ENCODE measurements at regions not wholly inside any gene's neighbourhood (a gene's known extent, or its start where the extent isn't known, plus 50 kb on each side); places are given as distances from the start of the nearest gene placed in this dataset.
"Not testable (repeated sequence)": the region's sequence is repeated elsewhere in the genome, so short reads cannot be mapped to it uniquely, and the experiment has no call there.

DNA sequence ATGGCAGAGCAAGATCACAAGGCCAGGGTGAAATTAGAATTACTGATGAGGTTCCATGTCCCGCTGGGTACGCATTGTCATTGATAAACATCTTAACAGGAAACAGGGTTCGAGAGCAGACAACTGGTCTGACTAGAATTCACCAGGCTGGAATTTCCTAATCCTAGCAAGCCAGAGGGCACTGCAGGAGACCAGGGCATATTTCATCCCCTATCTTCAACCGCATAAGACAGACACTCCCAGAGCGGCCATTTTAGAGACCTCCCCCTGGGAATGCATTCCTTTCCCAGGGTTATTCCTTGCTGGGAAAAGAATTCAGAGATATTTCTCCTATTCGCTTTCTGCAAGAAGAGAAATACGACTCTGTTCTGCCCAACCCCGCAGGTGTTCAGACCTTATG is 1041.3 kb downstream of the OLFM4 start:
- H3K27me3 ChIP-seq (ENCODE audit: control insufficient read depth, insufficient read depth, low read length); H3K4me1 Mint-ChIP-seq; DNase-seq; ATAC-seq (ENCODE audit: low read depth in 2 of 2); H3K27ac Mint-ChIP-seq; H3K4me1 ChIP-seq (ENCODE audit: control insufficient read depth, insufficient read depth, low read length, poor library complexity, severe bottlenecking); H3K27me3 Mint-ChIP-seq; H3K9me3 ChIP-seq (ENCODE audit: control insufficient read depth in 2 of 2, low read length in 2 of 2); H3K27ac ChIP-seq (ENCODE audit: insufficient read depth, low read length, poor library complexity, severe bottlenecking); H3K4me3 ChIP-seq (ENCODE audit: low read depth, low read length); H3K36me3 Mint-ChIP-seq; H3K36me3 ChIP-seq (ENCODE audit: control insufficient read depth, insufficient read depth, low read length); H3K4me3 Mint-ChIP-seq: not testable (repeated sequence)
- H3K9me3 Mint-ChIP-seq = peaks cover 2 to 22% (median 10%) of the 10 kb centered on the region in 7 donors

DNA sequence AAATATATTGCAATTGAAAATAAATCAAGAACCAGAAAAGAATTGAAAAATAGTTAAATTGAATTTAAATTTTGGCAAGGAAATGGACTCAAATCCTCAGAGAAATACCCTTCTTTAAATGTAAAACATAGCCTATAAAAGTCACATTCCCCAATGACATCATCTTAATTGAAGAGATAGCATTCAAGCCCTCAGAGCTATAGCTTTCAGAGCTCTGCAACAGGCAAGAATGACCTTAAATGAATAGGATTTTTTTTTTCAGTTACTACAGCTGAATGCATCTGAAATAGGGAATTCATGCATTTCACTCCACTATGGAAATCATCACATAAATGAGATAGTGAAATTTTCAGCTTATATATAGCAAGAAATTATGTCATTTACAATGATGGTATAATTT is 1049.0 kb downstream of the OLFM4 start:
- H3K9me3 Mint-ChIP-seq = peaks cover 0 to 13% (median 5%) of the 10 kb centered on the region in 7 donors
- H3K36me3 ChIP-seq (ENCODE audit: control insufficient read depth, insufficient read depth, low read length) = no peaks in the 10 kb centered on the region
- H3K27ac Mint-ChIP-seq = no peak overlapping the region
- no peak overlapping the region for H3K4me3 Mint-ChIP-seq
- H3K4me3 ChIP-seq (ENCODE audit: low read depth, low read length) = no peak overlapping the region
- no peaks in the 10 kb centered on the region for H3K4me1 ChIP-seq (ENCODE audit: control insufficient read depth, insufficient read depth, low read length, poor library complexity, severe bottlenecking)
- no peaks in the 10 kb centered on the region for H3K36me3 Mint-ChIP-seq
- no peak for DNase-seq
- H3K4me1 Mint-ChIP-seq = no peaks in the 10 kb centered on the region
- H3K27me3 ChIP-seq (ENCODE audit: control insufficient read depth, insufficient read depth, low read length) = no peaks in the 10 kb centered on the region
- ATAC-seq (ENCODE audit: low read depth in 2 of 2) = no peak
- no peaks in the 10 kb centered on the region for H3K27me3 Mint-ChIP-seq
- peaks cover 0 to 11% of the 10 kb centered on the region in 2 experiments for H3K9me3 ChIP-seq (ENCODE audit: control insufficient read depth in 2 of 2, low read length in 2 of 2)
- no peak overlapping the region for H3K27ac ChIP-seq (ENCODE audit: insufficient read depth, low read length, poor library complexity, severe bottlenecking)

DNA sequence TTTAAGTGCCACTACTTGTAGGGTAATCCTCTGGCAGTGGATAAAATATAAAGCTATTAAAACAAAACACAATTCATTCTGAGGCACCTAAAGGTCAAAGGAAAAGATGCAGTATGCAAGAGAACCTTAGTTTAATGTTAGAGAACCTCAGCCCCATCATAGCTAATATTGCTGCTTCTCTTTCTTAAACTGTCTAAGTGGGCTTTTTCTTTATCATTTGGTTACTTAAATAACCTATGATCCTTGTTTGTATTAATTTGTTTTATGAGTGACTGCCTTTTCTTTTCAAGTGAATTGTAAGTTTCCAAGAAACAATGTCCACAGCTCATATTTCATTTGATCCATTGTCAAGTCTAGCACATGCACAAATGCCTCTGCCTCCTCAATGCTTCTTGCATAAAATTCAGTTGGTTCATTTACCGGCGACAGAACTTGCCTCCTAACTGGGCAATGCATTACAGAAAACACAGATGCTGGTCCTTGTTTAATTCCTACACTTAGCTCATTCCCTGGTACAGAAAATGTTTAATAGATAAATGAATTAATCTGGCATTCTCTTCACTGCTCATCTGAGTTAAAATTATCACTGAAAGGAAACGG is 1049.8 kb downstream of the OLFM4 start:
- no peak for ATAC-seq (ENCODE audit: low read depth in 2 of 2)
- H3K4me3 Mint-ChIP-seq = no peak overlapping the region
- no peaks in the 10 kb centered on the region for H3K36me3 Mint-ChIP-seq
- Histone ChIP-seq H3K27ac (ENCODE audit: insufficient read depth, low read length, poor library complexity, severe bottlenecking) (no peak overlapping the region), H3K9me3 (ENCODE audit: control insufficient read depth in 2 of 2, low read length in 2 of 2) (peaks cover 0 to 11% of the 10 kb centered on the region in 2 experiments), H3K4me1 (ENCODE audit: control insufficient read depth, insufficient read depth, low read length, poor library complexity, severe bottlenecking) (no peaks in the 10 kb centered on the region), H3K36me3 (ENCODE audit: control insufficient read depth, insufficient read depth, low read length) (no peaks in the 10 kb centered on the region), H3K4me3 (ENCODE audit: low read depth, low read length) (no peak overlapping the region), H3K27me3 (ENCODE audit: control insufficient read depth, insufficient read depth, low read length) (no peaks in the 10 kb centered on the region)
- no peak for DNase-seq
- peaks cover 0 to 16% (median 3%) of the 10 kb centered on the region in 7 donors for H3K9me3 Mint-ChIP-seq
- H3K4me1 Mint-ChIP-seq = no peaks in the 10 kb centered on the region
- no peak overlapping the region for H3K27ac Mint-ChIP-seq
- H3K27me3 Mint-ChIP-seq = no peaks in the 10 kb centered on the region

DNA sequence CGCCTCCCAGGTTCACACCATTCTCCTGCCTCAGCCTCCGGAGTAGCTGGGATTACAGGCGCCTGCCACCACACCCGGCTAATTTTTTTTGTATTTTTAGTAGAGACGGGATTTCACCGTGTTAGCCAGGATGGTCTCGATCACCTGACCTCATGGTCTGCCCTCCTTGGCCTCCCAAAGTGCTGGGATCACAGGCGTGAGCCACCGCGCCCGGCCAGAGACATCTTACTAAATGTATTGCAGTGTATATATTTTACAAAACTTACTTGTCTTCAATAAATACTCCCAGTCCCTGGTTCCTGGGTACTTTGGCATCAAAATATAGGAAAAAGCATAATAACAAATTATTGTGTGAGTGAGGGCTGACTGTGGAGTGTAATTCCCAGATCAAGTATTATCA is 1053.7 kb downstream of the OLFM4 start:
- H3K36me3 Mint-ChIP-seq; H3K27me3 ChIP-seq (ENCODE audit: control insufficient read depth, insufficient read depth, low read length); H3K4me3 Mint-ChIP-seq; H3K27me3 Mint-ChIP-seq; H3K4me1 ChIP-seq (ENCODE audit: control insufficient read depth, insufficient read depth, low read length, poor library complexity, severe bottlenecking); H3K4me3 ChIP-seq (ENCODE audit: low read depth, low read length); DNase-seq; H3K4me1 Mint-ChIP-seq; H3K36me3 ChIP-seq (ENCODE audit: control insufficient read depth, insufficient read depth, low read length); H3K27ac Mint-ChIP-seq; H3K27ac ChIP-seq (ENCODE audit: insufficient read depth, low read length, poor library complexity, severe bottlenecking); ATAC-seq (ENCODE audit: low read depth in 2 of 2): not testable (repeated sequence)
- H3K9me3 ChIP-seq (ENCODE audit: control insufficient read depth in 2 of 2, low read length in 2 of 2) = peaks cover 0 to 11% of the 10 kb centered on the region in 2 experiments
- H3K9me3 Mint-ChIP-seq = peaks cover 6 to 27% (median 7%) of the 10 kb centered on the region in 7 donors

DNA sequence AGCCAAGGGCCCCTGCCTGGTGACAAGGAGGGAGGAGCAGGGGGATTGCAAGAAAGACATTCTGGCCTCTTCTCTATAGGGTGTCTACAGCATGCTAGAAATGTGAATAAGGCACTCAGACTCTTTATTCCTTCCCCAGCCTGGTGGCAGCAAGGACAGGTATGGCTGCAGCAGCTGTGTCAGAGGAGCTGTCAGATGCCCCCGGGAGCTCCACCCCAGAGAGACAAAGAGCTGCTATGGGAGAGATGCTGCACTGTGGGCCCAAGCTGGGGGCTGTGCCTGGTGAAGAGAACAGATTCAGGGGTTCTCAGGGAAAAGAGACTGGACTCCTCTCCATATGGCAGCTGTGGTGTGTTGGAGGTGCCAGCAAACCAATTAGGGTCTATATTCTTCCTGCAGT is 1063.3 kb downstream of the OLFM4 start:
- no peak overlapping the region for H3K4me3 ChIP-seq (ENCODE audit: low read depth, low read length)
- peaks cover 2 to 25% (median 13%) of the 10 kb centered on the region in 7 donors for H3K9me3 Mint-ChIP-seq
- no peak overlapping the region for H3K27ac ChIP-seq (ENCODE audit: insufficient read depth, low read length, poor library complexity, severe bottlenecking)
- H3K36me3 Mint-ChIP-seq = no peaks in the 10 kb centered on the region
- H3K9me3 ChIP-seq (ENCODE audit: control insufficient read depth in 2 of 2, low read length in 2 of 2) = no peaks in the 10 kb centered on the region
- H3K4me1 ChIP-seq (ENCODE audit: control insufficient read depth, insufficient read depth, low read length, poor library complexity, severe bottlenecking) = no peaks in the 10 kb centered on the region
- no peaks in the 10 kb centered on the region for H3K27me3 ChIP-seq (ENCODE audit: control insufficient read depth, insufficient read depth, low read length)
- ATAC-seq (ENCODE audit: low read depth in 2 of 2) (no peak), DNase-seq (no peak)
- no peaks in the 10 kb centered on the region for H3K36me3 ChIP-seq (ENCODE audit: control insufficient read depth, insufficient read depth, low read length)
- H3K4me1 Mint-ChIP-seq = no peaks in the 10 kb centered on the region
- no peaks in the 10 kb centered on the region for H3K27me3 Mint-ChIP-seq
- H3K27ac Mint-ChIP-seq = no peak overlapping the region
- H3K4me3 Mint-ChIP-seq = no peak overlapping the region

DNA sequence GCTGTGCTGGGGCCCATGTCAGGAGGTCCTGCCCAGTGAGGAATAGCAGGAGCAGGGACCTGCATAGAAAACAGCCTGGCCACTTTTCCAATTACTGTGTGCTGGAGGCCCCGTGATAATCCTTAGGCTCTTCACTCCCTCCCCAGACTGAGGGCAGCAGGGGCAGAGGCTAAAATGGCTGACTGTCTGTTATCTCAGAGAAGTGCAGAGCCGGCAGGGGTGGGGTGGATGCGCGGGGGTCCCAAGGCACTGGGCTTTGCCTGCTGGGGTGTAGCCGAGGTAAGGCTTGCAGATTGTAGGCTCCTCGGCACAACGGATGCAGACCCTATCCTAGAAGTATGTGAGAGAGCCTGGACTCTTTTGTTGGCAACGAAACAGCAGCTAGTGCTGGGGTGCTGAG is 1064.1 kb downstream of the OLFM4 start:
- Mint-ChIP-seq H3K27me3 (no peaks in the 10 kb centered on the region), H3K36me3 (no peaks in the 10 kb centered on the region), H3K9me3 (peaks cover 2 to 22% (median 12%) of the 10 kb centered on the region in 7 donors), H3K4me1 (no peaks in the 10 kb centered on the region), H3K27ac (peak overlapping the region in 1 of 3 donors; percentile 5), H3K4me3 (no peak overlapping the region)
- Histone ChIP-seq H3K27me3 (ENCODE audit: control insufficient read depth, insufficient read depth, low read length) (no peaks in the 10 kb centered on the region), H3K4me3 (ENCODE audit: low read depth, low read length) (no peak overlapping the region), H3K27ac (ENCODE audit: insufficient read depth, low read length, poor library complexity, severe bottlenecking) (no peak overlapping the region), H3K9me3 (ENCODE audit: control insufficient read depth in 2 of 2, low read length in 2 of 2) (no peaks in the 10 kb centered on the region), H3K36me3 (ENCODE audit: control insufficient read depth, insufficient read depth, low read length) (no peaks in the 10 kb centered on the region), H3K4me1 (ENCODE audit: control insufficient read depth, insufficient read depth, low read length, poor library complexity, severe bottlenecking) (no peaks in the 10 kb centered on the region)
- ATAC-seq (ENCODE audit: low read depth in 2 of 2) (no peak), DNase-seq (no peak)

DNA sequence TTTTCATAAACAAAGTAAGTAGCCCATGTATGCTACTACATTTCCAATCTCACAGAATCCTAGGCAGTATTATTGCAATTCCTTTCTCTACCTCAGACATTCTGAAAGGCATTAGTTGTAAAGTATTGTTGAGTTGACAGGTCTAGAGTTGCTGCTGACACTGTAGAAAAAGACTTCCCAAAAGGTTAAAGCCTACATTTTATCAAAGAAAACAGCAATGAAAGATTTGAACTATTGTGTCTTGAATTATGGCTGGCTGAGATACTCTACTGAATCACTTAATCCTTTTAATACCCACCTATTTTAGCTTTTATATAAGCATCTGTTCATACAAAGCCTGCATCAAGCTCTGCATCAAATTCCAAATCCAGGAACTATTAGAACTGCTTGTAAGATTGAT is 1082.0 kb downstream of the OLFM4 start:
- Mint-ChIP-seq H3K4me1 (no peaks in the 10 kb centered on the region), H3K4me3 (no peak overlapping the region), H3K27me3 (no peaks in the 10 kb centered on the region), H3K9me3 (peaks cover 3 to 12% (median 4%) of the 10 kb centered on the region in 7 donors), H3K27ac (no peak overlapping the region), H3K36me3 (no peaks in the 10 kb centered on the region)
- peaks cover 0 to 3% of the 10 kb centered on the region in 2 experiments for H3K9me3 ChIP-seq (ENCODE audit: control insufficient read depth in 2 of 2, low read length in 2 of 2)
- no peak for ATAC-seq (ENCODE audit: low read depth in 2 of 2)
- no peaks in the 10 kb centered on the region for H3K27me3 ChIP-seq (ENCODE audit: control insufficient read depth, insufficient read depth, low read length)
- H3K4me1 ChIP-seq (ENCODE audit: control insufficient read depth, insufficient read depth, low read length, poor library complexity, severe bottlenecking) = no peaks in the 10 kb centered on the region
- no peak overlapping the region for H3K4me3 ChIP-seq (ENCODE audit: low read depth, low read length)
- H3K27ac ChIP-seq (ENCODE audit: insufficient read depth, low read length, poor library complexity, severe bottlenecking) = no peak overlapping the region
- no peaks in the 10 kb centered on the region for H3K36me3 ChIP-seq (ENCODE audit: control insufficient read depth, insufficient read depth, low read length)
- no peak for DNase-seq

DNA sequence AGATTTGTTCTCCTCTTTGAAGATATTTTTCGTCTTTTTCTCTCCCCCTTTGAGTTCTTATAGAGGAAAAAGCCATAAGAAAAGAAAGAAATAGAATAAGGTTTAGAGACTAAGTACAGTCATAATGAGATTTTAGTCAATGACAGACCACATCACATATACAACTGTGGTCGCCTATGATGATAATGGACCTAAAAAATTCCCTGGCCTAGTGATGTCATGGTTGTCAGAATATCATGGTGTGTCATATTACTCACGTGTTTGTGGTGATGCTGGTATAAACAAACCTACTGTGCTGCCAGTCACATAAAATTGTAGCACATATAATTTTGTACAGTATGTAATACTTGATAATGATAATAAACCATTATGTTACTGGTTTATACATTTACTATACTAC is 1096.1 kb downstream of the OLFM4 start:
- peaks cover 0 to 4% (median 0%) of the 10 kb centered on the region in 4 donors for H3K4me1 Mint-ChIP-seq
- Histone ChIP-seq H3K27me3 (ENCODE audit: control insufficient read depth, insufficient read depth, low read length) (no peaks in the 10 kb centered on the region), H3K9me3 (ENCODE audit: control insufficient read depth in 2 of 2, low read length in 2 of 2) (peaks cover 0 to 5% of the 10 kb centered on the region in 2 experiments), H3K4me1 (ENCODE audit: control insufficient read depth, insufficient read depth, low read length, poor library complexity, severe bottlenecking) (no peaks in the 10 kb centered on the region), H3K4me3 (ENCODE audit: low read depth, low read length) (no peak overlapping the region), H3K27ac (ENCODE audit: insufficient read depth, low read length, poor library complexity, severe bottlenecking) (no peak overlapping the region), H3K36me3 (ENCODE audit: control insufficient read depth, insufficient read depth, low read length) (no peaks in the 10 kb centered on the region)
- no peaks in the 10 kb centered on the region for H3K36me3 Mint-ChIP-seq
- H3K27me3 Mint-ChIP-seq = no peaks in the 10 kb centered on the region
- H3K4me3 Mint-ChIP-seq = no peak overlapping the region
- H3K9me3 Mint-ChIP-seq = peaks cover 4 to 53% (median 11%) of the 10 kb centered on the region in 7 donors
- DNase-seq (no peak), ATAC-seq (ENCODE audit: low read depth in 2 of 2) (no peak)
- peak overlapping the region in 1 of 3 donors; percentile 12 for H3K27ac Mint-ChIP-seq
